NT2/D1 (cell line): ENCODE measurements at regions not wholly inside any gene's neighbourhood (a gene's known extent, or its start where the extent isn't known, plus 50 kb on each side); places are given as distances from the start of the nearest gene placed in this dataset.

ENCODE experiments used
- YY1 ChIP-seq: IDR thresholded peaks from 2 replicates; pipeline ENCODE4 v1.6.1; 2011; ENCODE audit not compliant: insufficient read length, insufficient read depth
- ZNF274 ChIP-seq: IDR thresholded peaks from 2 replicates; pipeline ENCODE4 v1.6.1; 2011; ENCODE audit warnings: mild to moderate bottlenecking, low read depth, low read length

DNA sequence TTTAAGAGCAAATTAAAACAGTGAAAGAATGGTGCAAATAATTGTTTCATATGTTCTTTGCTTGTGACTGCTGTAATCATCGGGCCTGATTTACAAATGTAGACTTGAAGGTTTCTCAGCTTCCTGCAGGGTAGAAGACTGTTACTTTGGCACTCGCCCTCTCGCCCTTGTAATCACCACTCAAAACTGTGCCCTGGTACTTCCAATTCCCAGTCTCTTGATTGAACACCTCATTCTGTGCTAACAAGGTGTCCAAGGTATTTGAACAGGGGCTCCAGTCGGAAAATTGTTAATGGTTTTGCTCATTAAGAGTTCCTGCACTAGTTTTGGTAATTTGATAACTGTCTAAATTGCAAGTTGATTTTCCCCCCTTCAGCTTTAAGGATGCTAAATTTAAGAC is 209.5 kb downstream of the ZIC1 start:
- TF ChIP-seq YY1 (no peak), ZNF274 (no peak)
